ENCODE measurements at regions not wholly inside any gene's neighbourhood (a gene's known extent, or its start where the extent isn't known, plus 50 kb on each side); places are given as distances from the start of the nearest gene placed in this dataset.

GRCh38 chr1:55506740-55507577, 291.8 kb upstream of the USP24 start:
- no peak for DNase-seq

GRCh38 chr1:55505326-55505725, 290.2 kb upstream of the USP24 start:
- no peak for DNase-seq

GRCh38 chr1:55504306-55504731, 289.2 kb upstream of the USP24 start:
- DNase-seq: no peak

- no peak for DNase-seq
These were observed 288.6 kb upstream of the USP24 start for GRCh38 chr1:55503663-55504305.

GRCh38 chr1:55500601-55501000, 285.4 kb upstream of the USP24 start:
- no peak for DNase-seq

- no peak for DNase-seq
These were observed 275.4 kb upstream of the USP24 start for GRCh38 chr1:55490547-55490946.

- no peak for DNase-seq
These were observed 269.0 kb upstream of the USP24 start for GRCh38 chr1:55484173-55484572.

GRCh38 chr1:55483523-55483922, 268.4 kb upstream of the USP24 start:
- no peak for DNase-seq

- DNase-seq: no peak
These were observed 266.5 kb upstream of the USP24 start for GRCh38 chr1:55481634-55482033.

- DNase-seq: no peak
These were observed 265.0 kb upstream of the USP24 start for GRCh38 chr1:55480029-55480795.

GRCh38 chr1:55478742-55479141, 263.6 kb upstream of the USP24 start:
- no peak for DNase-seq

- DNase-seq: no peak
These were observed 262.8 kb upstream of the USP24 start for GRCh38 chr1:55477953-55478352.

GRCh38 chr1:55476445-55477015, 261.4 kb upstream of the USP24 start:
- DNase-seq: no peak

- no peak for DNase-seq
These were observed 259.1 kb upstream of the USP24 start for GRCh38 chr1:55474168-55474786.

GRCh38 chr1:55473661-55474060, 258.5 kb upstream of the USP24 start:
- DNase-seq: no peak

GRCh38 chr1:55472784-55473183, 257.6 kb upstream of the USP24 start:
- DNase-seq: no peak

- no peak for DNase-seq
These were observed 257.0 kb upstream of the USP24 start for GRCh38 chr1:55472115-55472514.

GRCh38 chr1:55468142-55468795, 253.1 kb upstream of the USP24 start:
- no peak for DNase-seq

- DNase-seq: no peak
These were observed 251.8 kb upstream of the USP24 start for GRCh38 chr1:55466921-55467320.

GRCh38 chr1:55466373-55466772, 251.2 kb upstream of the USP24 start:
- DNase-seq: no peak

- DNase-seq: no peak
These were observed 249.4 kb upstream of the USP24 start for GRCh38 chr1:55464550-55464949.

GRCh38 chr1:55463814-55464475, 248.8 kb upstream of the USP24 start:
- DNase-seq: no peak
